ENCODE measurements at regions not wholly inside any gene's neighbourhood (a gene's known extent, or its start where the extent isn't known, plus 50 kb on each side); places are given as distances from the start of the nearest gene placed in this dataset.

DNA sequence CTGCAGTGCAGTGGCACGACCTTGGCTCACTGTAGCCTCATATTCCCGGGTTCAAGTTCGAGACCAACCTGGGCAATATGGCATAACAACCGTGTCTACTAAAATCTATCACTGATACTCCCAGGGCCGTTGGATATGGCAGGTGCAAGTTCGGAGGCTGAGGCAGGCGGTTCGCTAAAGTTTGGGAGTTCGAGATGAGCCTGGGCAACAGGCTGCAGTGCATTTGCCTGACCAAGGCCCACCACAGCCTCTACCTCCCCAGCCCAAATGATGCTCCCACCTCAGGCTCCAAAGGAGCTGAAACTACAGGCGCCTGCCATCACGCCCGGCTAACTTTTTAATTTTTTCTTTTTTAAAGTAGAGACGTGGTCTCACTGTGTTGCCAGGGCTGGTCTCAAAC, 177.1 kb upstream of the ALG10B start:
- TF ChIP-seq, protein P1, sequence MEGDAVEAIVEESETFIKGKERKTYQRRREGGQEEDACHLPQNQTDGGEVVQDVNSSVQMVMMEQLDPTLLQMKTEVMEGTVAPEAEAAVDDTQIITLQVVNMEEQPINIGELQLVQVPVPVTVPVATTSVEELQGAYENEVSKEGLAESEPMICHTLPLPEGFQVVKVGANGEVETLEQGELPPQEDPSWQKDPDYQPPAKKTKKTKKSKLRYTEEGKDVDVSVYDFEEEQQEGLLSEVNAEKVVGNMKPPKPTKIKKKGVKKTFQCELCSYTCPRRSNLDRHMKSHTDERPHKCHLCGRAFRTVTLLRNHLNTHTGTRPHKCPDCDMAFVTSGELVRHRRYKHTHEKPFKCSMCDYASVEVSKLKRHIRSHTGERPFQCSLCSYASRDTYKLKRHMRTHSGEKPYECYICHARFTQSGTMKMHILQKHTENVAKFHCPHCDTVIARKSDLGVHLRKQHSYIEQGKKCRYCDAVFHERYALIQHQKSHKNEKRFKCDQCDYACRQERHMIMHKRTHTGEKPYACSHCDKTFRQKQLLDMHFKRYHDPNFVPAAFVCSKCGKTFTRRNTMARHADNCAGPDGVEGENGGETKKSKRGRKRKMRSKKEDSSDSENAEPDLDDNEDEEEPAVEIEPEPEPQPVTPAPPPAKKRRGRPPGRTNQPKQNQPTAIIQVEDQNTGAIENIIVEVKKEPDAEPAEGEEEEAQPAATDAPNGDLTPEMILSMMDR (IDR thresholded peaks at IDR 0.05; ENCODE audit: unreplicated experiment), result no peak
- intact Hi-C loops (cut with micrococcal nuclease), result loop anchor here (10.0 kb wide), 1 partner anchor 465 kb away; no protein-coding TSS in a partner anchor
- BruUV-seq (replicated peaks), result no TSS peak
- DNase-seq (ENCODE audit: unreplicated experiment), result no peak
- H3K27me3 Mint-ChIP-seq (ENCODE audit: insufficient read depth, unreplicated experiment), result no peaks in the 10 kb centered on the region
- no peaks in the 10 kb centered on the region for H3K36me3 Mint-ChIP-seq (ENCODE audit: insufficient read depth, unreplicated experiment)
- H3K27ac Mint-ChIP-seq (ENCODE audit: low read depth, unreplicated experiment), result no peak overlapping the region
- ChIA-PET CTCF (interaction anchor here (0.6 to 1.4 kb wide), 6 partner anchors 9 to 292 kb away, joined by 3 to 12 read pairs (median 3); partner anchors contain the start of gene ALG10B), POLR2A (interaction anchor here (1.5 kb wide), 1 partner anchor 175 kb away, joined by 3 read pairs; no protein-coding TSS in a partner anchor)
- peaks cover 13% of the 10 kb centered on the region for H3K4me1 Mint-ChIP-seq (ENCODE audit: insufficient read depth, unreplicated experiment)
- H3K9me3 Mint-ChIP-seq (ENCODE audit: unreplicated experiment), result no peaks in the 10 kb centered on the region
- H3K4me3 Mint-ChIP-seq (ENCODE audit: unreplicated experiment), result peak overlapping the region; percentile 28

DNA sequence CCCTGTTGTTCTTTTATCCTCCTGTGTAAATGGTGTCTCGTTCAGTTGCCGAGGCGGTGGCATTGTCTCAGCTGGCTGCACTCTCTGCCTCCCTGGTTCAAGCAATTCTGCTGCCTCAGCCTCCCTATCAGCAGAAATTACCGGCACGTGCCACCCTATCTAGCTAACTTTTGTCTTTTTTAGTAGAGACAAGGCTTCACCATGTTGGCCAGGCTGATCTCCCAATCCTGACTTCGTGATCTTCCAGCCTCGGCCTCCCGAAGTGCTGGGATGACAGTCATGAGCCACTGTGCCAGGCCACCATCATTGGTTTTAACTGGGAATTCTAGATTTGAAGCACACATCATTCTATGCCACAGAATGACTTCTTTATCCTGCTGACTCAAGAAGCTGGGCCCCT, 175.3 kb upstream of the ALG10B start:
- DNase-seq (ENCODE audit: unreplicated experiment), result no peak
- TF ChIP-seq, protein P1 (IDR thresholded peaks at IDR 0.05; ENCODE audit: unreplicated experiment), result no peak
- no TSS peak for BruUV-seq (replicated peaks)
- Mint-ChIP-seq H3K27ac (ENCODE audit: low read depth, unreplicated experiment) (no peak overlapping the region), H3K36me3 (ENCODE audit: insufficient read depth, unreplicated experiment) (no peaks in the 10 kb centered on the region), H3K27me3 (ENCODE audit: insufficient read depth, unreplicated experiment) (no peaks in the 10 kb centered on the region), H3K4me3 (ENCODE audit: unreplicated experiment) (no peak overlapping the region), H3K4me1 (ENCODE audit: insufficient read depth, unreplicated experiment) (peaks cover 18% of the 10 kb centered on the region), H3K9me3 (ENCODE audit: unreplicated experiment) (no peaks in the 10 kb centered on the region)
- ChIA-PET CTCF (interaction anchor here (0.7 kb wide), 1 partner anchor 74 kb away, joined by 3 read pairs; no protein-coding TSS in a partner anchor), POLR2A (interaction anchor here (0.5 kb wide), 1 partner anchor 692 kb away, joined by 5 read pairs; no protein-coding TSS in a partner anchor)
- intact Hi-C loops (cut with micrococcal nuclease), result no loop called here

DNA sequence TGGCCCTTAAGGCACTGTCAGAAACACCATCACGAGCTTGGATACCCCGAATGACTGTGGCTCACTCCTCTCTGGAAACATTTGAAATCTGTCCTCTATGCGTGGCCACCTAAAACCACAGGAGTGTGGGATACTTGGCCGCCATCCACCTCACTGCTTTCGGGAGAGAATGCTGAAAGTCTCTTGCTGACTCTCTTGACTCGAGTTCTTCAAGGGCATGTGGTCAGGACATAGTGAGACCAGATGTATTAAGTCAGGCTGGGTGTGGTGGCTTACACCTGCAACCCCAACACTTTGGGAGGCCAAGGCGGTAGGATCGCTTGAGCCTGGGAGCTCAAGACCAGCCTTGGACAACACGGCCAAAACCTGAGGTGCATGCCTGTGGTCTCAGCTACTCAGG, 174.7 kb upstream of the ALG10B start:
- CTCF ChIA-PET, result interaction anchor here (2.5 kb wide), 1 partner anchor 175 kb away, joined by 6 read pairs; the partner anchor contains the start of gene ALG10B
- no peak for DNase-seq (ENCODE audit: unreplicated experiment)
- intact Hi-C loops (cut with micrococcal nuclease), result no loop called here
- Mint-ChIP-seq H3K36me3 (ENCODE audit: insufficient read depth, unreplicated experiment) (no peaks in the 10 kb centered on the region), H3K27me3 (ENCODE audit: insufficient read depth, unreplicated experiment) (no peaks in the 10 kb centered on the region), H3K4me3 (ENCODE audit: unreplicated experiment) (no peak overlapping the region), H3K4me1 (ENCODE audit: insufficient read depth, unreplicated experiment) (peaks cover 18% of the 10 kb centered on the region), H3K9me3 (ENCODE audit: unreplicated experiment) (no peaks in the 10 kb centered on the region), H3K27ac (ENCODE audit: low read depth, unreplicated experiment) (no peak overlapping the region)
- BruUV-seq (replicated peaks), result no TSS peak
- TF ChIP-seq, protein P1 (IDR thresholded peaks at IDR 0.05; ENCODE audit: unreplicated experiment), result no peak
- POLR2A ChIA-PET, result interaction anchor here (1.6 kb wide), 1 partner anchor 175 kb away, joined by 8 read pairs; the partner anchor contains the start of gene ALG10B

DNA sequence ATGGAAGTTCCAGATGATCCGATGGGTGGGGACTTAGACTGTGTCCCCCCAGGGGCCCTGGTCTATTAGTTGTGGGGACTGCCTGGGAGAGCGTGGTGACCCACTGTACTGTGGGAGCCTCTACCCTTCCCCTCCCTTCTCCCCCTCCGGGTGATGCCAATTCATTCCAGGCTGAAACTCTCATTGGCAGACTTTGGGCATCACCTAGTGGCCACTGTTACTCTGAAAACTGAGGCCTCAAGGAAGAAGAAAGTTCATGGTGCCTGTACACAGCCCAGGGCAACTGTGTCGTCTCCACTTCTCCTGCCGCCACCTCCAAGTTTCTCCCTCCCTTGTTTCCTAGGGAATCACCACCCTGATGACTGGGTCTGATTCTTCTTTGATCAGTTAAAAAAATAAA, 173.6 kb upstream of the ALG10B start:
- no peaks in the 10 kb centered on the region for H3K36me3 Mint-ChIP-seq (ENCODE audit: insufficient read depth, unreplicated experiment)
- BruUV-seq (replicated peaks), result no TSS peak
- H3K9me3 Mint-ChIP-seq (ENCODE audit: unreplicated experiment), result peaks cover 8% of the 10 kb centered on the region
- CTCF ChIA-PET, result interaction anchor here (0.6 to 2.5 kb wide), 2 partner anchors 174 to 459 kb away, joined by 3 to 6 read pairs; partner anchors contain the start of gene ALG10B
- POLR2A ChIA-PET, result interaction anchor here (1.6 kb wide), 1 partner anchor 174 kb away, joined by 8 read pairs; the partner anchor contains the start of gene ALG10B
- TF ChIP-seq, protein P1 (IDR thresholded peaks at IDR 0.05; ENCODE audit: unreplicated experiment), result no peak
- no peak overlapping the region for H3K27ac Mint-ChIP-seq (ENCODE audit: low read depth, unreplicated experiment)
- no peaks in the 10 kb centered on the region for H3K27me3 Mint-ChIP-seq (ENCODE audit: insufficient read depth, unreplicated experiment)
- intact Hi-C loops (cut with micrococcal nuclease), result no loop called here
- no peak overlapping the region for H3K4me3 Mint-ChIP-seq (ENCODE audit: unreplicated experiment)
- peaks cover 18% of the 10 kb centered on the region for H3K4me1 Mint-ChIP-seq (ENCODE audit: insufficient read depth, unreplicated experiment)
- DNase-seq (ENCODE audit: unreplicated experiment), result no peak

Data from MCF 10A (cell line).